ENCODE measurements at regions not wholly inside any gene's neighbourhood (a gene's known extent, or its start where the extent isn't known, plus 50 kb on each side); places are given as distances from the start of the nearest gene placed in this dataset.

DNA sequence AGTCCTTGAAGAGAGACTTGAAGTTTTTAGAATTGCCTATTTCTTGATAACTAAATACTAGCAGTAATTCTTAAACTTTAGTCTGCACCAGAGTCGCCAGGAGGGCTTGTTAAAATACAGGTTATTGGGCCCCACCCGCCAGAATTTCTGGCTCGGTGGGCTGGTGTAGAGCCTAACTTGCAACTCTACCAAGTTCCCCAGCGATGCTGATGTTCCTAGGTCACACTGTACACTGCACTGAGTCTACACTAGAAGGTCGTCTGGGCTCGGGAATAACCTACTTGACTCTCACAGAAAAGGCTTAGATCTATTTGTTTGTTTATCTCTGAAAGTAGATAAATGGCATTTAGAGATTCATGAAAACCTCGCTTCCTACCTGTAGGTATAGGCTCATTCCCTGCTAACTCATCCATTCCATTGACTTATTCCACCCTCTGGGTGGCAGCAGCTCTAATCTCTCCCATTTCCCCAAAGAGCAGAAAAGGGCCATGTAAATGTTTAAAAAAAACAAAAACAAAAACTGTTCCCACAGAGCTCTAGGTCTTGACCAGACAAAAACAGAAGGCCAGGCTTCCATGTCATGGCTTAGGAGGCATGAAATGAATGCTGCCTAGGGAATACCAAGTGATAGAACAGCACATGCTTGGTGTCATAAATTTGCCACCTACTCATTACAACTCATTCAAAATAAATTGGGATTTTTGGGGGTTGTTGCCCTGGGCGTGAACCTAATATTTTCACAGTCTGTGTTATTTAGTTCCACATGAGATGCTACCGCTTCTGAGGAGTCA is 292.1 kb downstream of the ADGB start:
- no peaks in the 10 kb centered on the region for H3K27me3 ChIP-seq
- no peaks in the 10 kb centered on the region for H3K4me1 ChIP-seq (ENCODE audit: insufficient read depth)
- no peaks in the 10 kb centered on the region for H3K9me3 ChIP-seq
- 69 to 73% (median 72%) methylated on average over 9 of the region's 9 CpGs for WGBS, 3 donors
- no peak overlapping the region for H3K27ac ChIP-seq
- no peak overlapping the region for H3K4me3 ChIP-seq
- intact Hi-C loops (cut with DNase I) = no loop called here
- H3K36me3 ChIP-seq = no peaks in the 10 kb centered on the region
- DNase-seq = no peak
- no peak for TF ChIP-seq POLR2A (IDR thresholded peaks at IDR 0.05)
- TF ChIP-seq EP300 (IDR thresholded peaks at IDR 0.05) = no peak
- TF ChIP-seq, protein P1, sequence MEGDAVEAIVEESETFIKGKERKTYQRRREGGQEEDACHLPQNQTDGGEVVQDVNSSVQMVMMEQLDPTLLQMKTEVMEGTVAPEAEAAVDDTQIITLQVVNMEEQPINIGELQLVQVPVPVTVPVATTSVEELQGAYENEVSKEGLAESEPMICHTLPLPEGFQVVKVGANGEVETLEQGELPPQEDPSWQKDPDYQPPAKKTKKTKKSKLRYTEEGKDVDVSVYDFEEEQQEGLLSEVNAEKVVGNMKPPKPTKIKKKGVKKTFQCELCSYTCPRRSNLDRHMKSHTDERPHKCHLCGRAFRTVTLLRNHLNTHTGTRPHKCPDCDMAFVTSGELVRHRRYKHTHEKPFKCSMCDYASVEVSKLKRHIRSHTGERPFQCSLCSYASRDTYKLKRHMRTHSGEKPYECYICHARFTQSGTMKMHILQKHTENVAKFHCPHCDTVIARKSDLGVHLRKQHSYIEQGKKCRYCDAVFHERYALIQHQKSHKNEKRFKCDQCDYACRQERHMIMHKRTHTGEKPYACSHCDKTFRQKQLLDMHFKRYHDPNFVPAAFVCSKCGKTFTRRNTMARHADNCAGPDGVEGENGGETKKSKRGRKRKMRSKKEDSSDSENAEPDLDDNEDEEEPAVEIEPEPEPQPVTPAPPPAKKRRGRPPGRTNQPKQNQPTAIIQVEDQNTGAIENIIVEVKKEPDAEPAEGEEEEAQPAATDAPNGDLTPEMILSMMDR (IDR thresholded peaks at IDR 0.05) = no peak

- WGBS, 3 donors = 87 to 93% (median 91%) methylated on average over 3 of the region's 3 CpGs
- H3K4me3 ChIP-seq = no peak overlapping the region
- no peak overlapping the region for H3K27ac ChIP-seq
- no peaks in the 10 kb centered on the region for H3K27me3 ChIP-seq
- no peaks in the 10 kb centered on the region for H3K9me3 ChIP-seq
- H3K36me3 ChIP-seq = no peaks in the 10 kb centered on the region
- intact Hi-C loops (cut with DNase I) = no loop called here
- TF ChIP-seq, protein P1 (IDR thresholded peaks at IDR 0.05) = no peak
- TF ChIP-seq EP300 (IDR thresholded peaks at IDR 0.05) (no peak), POLR2A (IDR thresholded peaks at IDR 0.05) (no peak)
- DNase-seq = no peak
- H3K4me1 ChIP-seq (ENCODE audit: insufficient read depth) = no peaks in the 10 kb centered on the region
These were observed 293.0 kb downstream of the ADGB start for GRCh38 chr6:146891615-146892265.

GRCh38 chr6:146892283-146892612 is 293.5 kb downstream of the ADGB start:
- WGBS, 3 donors = 18 to 30% (median 20%) methylated on average over 1 of the region's 1 CpG
- no peaks in the 10 kb centered on the region for H3K4me1 ChIP-seq (ENCODE audit: insufficient read depth)
- intact Hi-C loops (cut with DNase I) = no loop called here
- H3K36me3 ChIP-seq = no peaks in the 10 kb centered on the region
- DNase-seq = no peak
- no peak overlapping the region for H3K27ac ChIP-seq
- TF ChIP-seq POLR2A (IDR thresholded peaks at IDR 0.05) (no peak), EP300 (IDR thresholded peaks at IDR 0.05) (no peak)
- TF ChIP-seq, protein P1 (IDR thresholded peaks at IDR 0.05) = no peak
- H3K4me3 ChIP-seq = no peak overlapping the region
- H3K9me3 ChIP-seq = no peaks in the 10 kb centered on the region
- no peaks in the 10 kb centered on the region for H3K27me3 ChIP-seq

DNA sequence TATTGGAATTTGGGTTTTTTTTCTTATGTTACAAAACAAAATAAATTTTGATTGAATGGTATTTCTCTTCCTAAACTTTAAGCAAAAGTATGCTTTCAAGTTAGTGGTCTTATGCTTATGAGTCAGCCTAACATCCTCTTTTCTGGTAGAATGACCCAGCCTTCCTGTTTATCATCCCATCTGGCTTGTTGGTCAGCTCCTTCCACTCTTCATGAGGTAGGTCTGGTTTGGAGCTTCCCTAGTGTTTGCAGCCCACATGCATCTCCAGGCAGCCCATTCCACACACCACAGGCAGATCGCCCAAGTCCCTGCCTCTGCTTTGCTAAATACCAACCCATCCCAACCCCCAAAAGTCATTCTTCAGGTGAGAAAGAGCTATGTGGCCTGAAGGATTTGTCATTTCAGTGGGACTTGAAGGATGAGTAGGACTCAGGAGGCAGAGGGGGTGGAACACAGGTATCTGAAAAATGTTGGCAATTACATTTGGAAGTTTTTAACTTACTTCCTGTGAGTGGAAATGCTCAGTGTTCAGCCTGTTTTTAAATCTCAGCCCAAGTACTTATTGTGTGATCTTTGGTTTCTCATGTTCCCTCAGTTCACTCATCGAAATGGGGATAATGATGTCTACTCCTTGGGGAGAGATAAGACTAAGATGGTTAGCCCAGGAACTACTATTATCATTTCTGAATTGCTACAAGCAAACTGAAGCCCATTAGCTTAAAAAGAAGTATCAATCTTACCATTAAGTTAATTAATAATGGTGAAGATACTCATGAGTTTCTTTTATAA is 294.0 kb downstream of the ADGB start:
- intact Hi-C loops (cut with DNase I) = no loop called here
- H3K4me1 ChIP-seq (ENCODE audit: insufficient read depth) = no peaks in the 10 kb centered on the region
- H3K4me3 ChIP-seq = no peak overlapping the region
- no peaks in the 10 kb centered on the region for H3K9me3 ChIP-seq
- no peaks in the 10 kb centered on the region for H3K36me3 ChIP-seq
- DNase-seq = no peak
- TF ChIP-seq POLR2A (IDR thresholded peaks at IDR 0.05) (no peak), EP300 (IDR thresholded peaks at IDR 0.05) (no peak)
- TF ChIP-seq, protein P1 (IDR thresholded peaks at IDR 0.05) = no peak
- H3K27ac ChIP-seq = no peak overlapping the region
- WGBS, 3 donors = 85 to 92% (median 89%) methylated on average over 2 of the region's 2 CpGs
- no peaks in the 10 kb centered on the region for H3K27me3 ChIP-seq

Data from ovary (tissue), 7 donors.